ENCODE measurements at regions not wholly inside any gene's neighbourhood (a gene's known extent, or its start where the extent isn't known, plus 50 kb on each side); places are given as distances from the start of the nearest gene placed in this dataset.

DNA sequence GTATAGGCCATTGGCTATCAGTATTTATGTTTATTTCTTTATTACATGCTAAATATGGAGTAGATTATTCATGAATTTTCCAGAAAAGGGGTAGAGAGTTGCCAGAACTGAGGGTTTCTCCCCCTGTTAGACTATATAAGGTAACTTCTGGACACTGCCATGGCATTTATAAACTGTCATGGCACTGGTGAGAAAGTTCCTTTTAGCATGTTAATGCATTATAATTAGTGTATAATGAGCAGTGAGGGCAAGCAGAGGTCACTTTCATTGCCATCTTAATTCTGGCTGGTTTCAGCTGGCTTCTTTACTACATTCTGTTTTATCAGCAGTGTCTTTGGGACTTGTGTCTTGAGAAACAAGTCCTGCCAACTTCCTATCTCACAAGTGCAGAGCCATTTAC lies 220.0 kb upstream of the CNR1 start:
- TF ChIP-seq GATA2 (IDR thresholded peaks at IDR 0.05; ENCODE audit: low read depth, low read length) (no peak), GATA3 (IDR thresholded peaks at IDR 0.05; ENCODE audit: low read depth, low read length) (no peak)
